HG03108 (cell line): ENCODE measurements at regions not wholly inside any gene's neighbourhood (a gene's known extent, or its start where the extent isn't known, plus 50 kb on each side); places are given as distances from the start of the nearest gene placed in this dataset.

Experiments used
- ATAC-seq: cut with Tn5 transposase; IDR thresholded peaks from one replicate; pipeline ENCODE4 v1.9.1; 2021; ENCODE audit warnings: moderate library complexity; ENCODE audit not compliant: unreplicated experiment

- no peak for ATAC-seq
These were observed 322.8 kb downstream of the ZNF621 start for GRCh38 chr3:40847551-40847992.

GRCh38 chr3:40848421-40848820, 323.7 kb downstream of the ZNF621 start:
- no peak for ATAC-seq

DNA sequence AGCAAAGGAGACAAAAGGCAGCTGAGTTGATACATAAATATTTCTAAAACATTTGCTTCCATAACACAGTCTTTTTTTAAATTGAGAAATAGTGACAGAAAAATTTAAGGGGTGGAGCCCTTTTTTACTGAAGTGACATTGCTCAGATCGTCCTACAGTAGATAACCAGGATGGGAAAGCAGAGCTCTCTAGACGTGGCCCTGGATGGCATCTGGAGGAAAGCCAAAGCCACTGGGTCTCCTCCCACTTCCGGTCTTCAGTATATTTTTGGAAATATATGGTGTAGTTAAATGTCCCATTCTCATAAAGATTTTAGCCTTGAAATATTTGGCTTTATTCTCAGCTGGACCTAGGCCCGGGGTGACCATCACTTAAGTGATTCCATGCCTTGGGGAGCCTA, 326.1 kb downstream of the ZNF621 start:
- ATAC-seq, result no peak

- no peak for ATAC-seq
These were observed 327.1 kb downstream of the ZNF621 start for GRCh38 chr3:40851836-40852235.

DNA sequence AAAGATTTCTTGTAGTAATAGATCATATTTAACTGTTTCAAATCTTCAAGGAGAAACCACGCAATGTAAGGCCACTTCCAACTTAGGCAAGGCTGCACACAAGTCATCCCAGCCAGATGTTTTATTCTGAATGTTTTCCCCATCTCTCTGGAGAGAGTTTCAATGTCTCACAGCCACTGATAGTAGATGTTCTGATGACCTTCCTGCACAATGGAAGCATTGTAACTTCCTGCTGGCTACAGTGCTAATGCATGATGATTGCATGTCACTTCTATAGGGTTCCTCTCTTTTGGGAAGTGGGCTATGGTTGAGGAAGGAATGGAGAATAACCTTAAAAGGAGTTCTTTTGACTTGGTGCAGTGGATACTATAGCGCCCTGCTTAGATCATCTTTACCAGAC, 328.0 kb downstream of the ZNF621 start:
- ATAC-seq, result no peak

- ATAC-seq, result no peak
These were observed 328.7 kb downstream of the ZNF621 start for GRCh38 chr3:40853474-40853873.

DNA sequence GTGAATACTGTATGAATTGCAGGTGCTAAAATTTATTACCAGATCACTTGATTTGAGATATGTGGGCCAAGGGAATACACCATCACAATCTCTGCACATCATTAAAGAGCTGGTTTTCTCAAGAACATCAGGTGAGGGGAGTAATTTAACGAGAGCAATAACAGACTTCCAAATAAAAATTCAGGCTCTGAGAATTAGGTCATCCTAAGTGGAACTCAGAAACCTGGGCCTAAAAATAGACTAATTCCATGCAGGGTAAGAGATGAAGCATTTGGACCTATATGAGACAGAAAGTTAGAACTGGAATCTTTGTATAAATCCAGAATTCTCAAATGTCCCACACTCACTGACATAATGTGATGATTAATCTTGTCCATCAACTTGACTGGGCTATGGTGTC, 331.1 kb downstream of the ZNF621 start:
- no peak for ATAC-seq

- ATAC-seq, result no peak
These were observed 333.8 kb downstream of the ZNF621 start for GRCh38 chr3:40858364-40859115.

DNA sequence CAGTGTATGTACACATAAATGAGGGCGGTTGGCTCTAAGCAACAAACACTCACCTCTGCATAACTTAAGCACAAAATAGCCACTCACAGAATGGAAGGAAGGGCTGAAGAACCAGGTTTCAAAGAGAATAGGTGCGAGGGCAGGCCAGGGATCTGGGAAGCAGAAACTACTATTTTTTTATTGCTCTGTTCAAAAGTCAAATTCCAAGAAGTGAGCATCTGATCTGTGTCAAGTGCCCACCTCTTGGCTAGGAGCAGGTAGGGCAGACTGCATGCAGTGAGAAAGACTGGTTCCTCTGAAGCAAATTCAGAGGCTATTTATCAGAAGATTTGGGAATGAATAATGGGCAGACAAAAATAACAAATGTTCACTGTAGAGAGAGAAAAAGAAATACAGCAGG, 336.4 kb upstream of the CTNNB1 start:
- ATAC-seq, result no peak

DNA sequence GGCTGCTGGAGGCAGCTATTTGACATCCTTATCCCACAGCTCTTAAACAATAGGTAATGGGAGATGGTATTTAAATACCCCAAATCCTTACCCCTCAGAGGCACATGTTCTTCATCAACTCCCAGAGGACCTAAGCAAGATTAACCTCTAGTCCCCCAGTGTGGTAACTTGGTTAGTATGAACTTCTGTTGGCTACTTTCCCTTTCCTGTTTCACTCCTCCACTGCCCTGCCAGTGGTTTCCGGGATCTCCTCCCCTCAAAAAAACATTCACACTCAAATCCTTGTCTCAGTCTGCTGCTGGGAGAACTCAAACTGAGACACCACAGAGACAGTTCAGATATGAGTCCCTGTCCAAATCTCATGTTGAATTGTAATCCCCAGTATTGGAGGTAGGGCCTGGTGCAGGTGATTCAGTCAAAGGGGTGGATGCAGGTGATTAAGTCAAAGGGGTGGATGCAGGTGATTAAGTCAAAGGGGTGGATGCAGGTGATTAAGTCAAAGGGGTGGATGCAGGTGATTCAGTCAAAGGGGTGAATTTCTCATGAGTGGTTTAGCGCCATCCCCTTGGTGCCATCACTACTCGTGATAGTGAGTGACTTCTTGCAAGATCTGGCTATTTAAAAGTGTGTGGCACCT, 335.0 kb upstream of the CTNNB1 start:
- no peak for ATAC-seq

DNA sequence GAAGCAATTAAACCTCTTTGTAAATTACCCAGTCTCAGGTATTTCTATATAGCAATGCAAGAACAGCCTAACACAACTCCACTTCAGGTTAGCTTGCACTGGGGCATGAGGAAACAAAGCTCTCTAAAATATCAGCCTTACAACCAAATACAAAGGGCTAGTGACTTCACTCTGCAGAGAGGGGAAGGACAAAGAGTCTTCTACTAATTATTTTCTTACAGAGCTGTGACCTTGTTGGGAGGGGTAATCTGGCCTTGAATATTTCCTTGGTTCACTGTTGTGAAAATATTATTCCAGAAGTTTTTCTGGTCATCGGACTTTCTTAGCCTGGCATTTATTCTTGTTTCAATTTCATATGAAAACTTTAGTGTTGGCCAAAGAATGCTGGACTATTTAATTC, 334.4 kb upstream of the CTNNB1 start:
- ATAC-seq, result no peak

DNA sequence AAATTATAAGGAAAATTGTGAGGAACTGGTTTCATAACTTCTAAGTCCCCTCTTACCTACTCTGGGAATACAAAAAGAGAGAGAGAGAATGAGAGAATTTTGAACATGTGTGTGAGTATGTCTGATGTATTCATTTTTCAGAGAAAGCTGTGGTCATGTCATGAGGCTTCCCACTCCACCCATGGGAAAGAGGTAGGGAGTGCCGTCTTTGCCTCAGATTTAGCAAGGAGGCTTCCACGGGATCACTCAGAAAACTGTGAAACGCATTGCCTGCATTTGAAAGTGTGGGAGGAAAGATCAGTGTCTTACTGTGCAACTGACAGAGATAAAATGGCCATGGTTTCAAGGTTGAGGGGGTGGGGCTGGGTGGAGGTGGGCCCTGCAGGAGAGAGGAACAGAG, 331.5 kb upstream of the CTNNB1 start:
- no peak for ATAC-seq

- ATAC-seq, result no peak
These were observed 330.3 kb upstream of the CTNNB1 start for GRCh38 chr3:40869013-40869412.

DNA sequence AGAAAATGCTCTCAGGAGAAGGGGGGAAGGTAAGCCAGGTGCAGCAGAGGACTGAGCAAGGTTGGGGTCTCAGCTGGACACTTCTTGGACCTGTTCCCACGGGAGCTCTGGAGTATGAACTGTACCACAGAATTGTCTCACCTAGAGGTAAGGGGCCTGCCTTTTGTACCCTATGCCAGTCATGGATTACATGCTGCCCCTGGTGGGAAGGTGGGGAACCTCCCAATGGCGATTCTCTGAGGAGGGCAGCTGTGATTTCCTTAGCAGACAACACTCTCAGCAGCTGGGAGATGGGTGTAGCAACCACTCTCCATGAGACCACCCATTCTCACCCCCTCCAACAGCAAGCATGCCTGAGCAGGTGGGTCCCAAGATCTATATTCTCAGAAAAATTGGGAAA, 329.4 kb upstream of the CTNNB1 start:
- no peak for ATAC-seq

GRCh38 chr3:40871394-40871793, 327.9 kb upstream of the CTNNB1 start:
- ATAC-seq, result no peak

GRCh38 chr3:40872258-40872920, 326.9 kb upstream of the CTNNB1 start:
- ATAC-seq, result no peak

DNA sequence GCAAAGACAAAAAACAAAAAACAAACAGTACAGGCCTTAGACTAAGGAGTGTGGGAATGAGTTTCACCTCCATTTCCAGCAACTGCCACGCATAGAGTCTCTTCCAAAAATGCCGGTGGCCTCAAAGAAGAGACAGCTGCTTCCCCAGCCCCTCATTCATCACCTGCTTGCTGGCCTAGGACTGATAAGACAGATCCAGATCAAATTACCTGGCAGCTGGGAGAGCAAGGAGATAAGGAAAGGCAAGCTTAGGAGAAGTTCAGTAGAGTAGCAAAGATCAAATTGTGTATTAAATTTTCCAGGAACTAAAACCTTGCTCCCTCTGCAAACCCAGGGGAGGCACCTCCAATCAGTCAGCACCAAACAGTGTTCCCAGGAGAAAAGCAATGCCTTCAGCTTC, 325.8 kb upstream of the CTNNB1 start:
- ATAC-seq, result no peak

GRCh38 chr3:40873934-40874699, 325.2 kb upstream of the CTNNB1 start:
- no peak for ATAC-seq

DNA sequence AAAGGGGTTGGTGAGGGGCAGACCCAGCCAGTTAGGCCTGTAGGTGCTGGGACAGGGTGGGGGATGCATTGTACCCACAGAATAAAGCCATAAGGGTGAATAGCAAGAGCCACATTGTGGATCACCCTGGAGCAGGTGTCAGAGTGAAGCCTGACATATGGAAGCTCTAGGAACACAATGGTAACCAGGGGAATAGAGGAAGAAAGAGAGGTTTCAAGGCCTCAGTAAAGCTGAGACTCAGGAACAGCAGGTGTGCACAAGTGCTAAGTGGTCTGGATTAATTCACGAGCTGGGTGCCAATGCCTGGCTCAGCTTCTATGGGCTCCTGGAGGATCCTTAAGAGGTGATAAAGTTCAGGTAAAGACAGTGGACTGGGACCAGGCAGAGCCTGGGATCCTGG, 323.7 kb upstream of the CTNNB1 start:
- no peak for ATAC-seq

- no peak for ATAC-seq
These were observed 323.3 kb upstream of the CTNNB1 start for GRCh38 chr3:40876009-40876408.

DNA sequence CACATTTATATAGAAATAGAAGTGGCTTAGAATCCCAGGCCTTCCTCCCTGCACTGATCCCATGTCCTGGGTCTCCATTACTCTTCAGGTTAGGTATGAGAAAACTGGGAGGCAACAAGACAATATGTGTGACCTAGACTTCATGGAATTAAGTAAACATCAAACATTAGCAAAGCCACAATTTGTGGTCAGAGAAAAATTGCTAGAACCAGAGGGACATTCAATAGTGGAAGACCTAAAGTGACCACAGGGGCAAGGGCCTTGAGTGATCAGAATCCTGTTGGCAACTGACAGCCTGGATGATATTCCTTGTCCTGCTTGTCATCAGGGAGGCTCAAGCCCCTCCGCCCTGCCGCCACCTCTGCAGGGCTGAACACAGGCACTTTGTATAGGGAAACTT, 322.8 kb upstream of the CTNNB1 start:
- no peak for ATAC-seq
